HG03280 (cell line): ENCODE measurements at regions not wholly inside any gene's neighbourhood (a gene's known extent, or its start where the extent isn't known, plus 50 kb on each side); places are given as distances from the start of the nearest gene placed in this dataset.
"Not testable (repeated sequence)": the region's sequence is repeated elsewhere in the genome, so short reads cannot be mapped to it uniquely, and the experiment has no call there.

ENCODE experiments used
- ATAC-seq: cut with Tn5 transposase; IDR thresholded peaks from one replicate; pipeline ENCODE4 v1.9.1; 2021; ENCODE audit warnings: mild to moderate bottlenecking, moderate library complexity; ENCODE audit not compliant: unreplicated experiment

GRCh38 chr9:96067004-96067403 lies 191.5 kb downstream of the ERCC6L2 start:
- ATAC-seq, result no peak

GRCh38 chr9:96065482-96066251 lies 190.2 kb downstream of the ERCC6L2 start:
- no peak for ATAC-seq

DNA sequence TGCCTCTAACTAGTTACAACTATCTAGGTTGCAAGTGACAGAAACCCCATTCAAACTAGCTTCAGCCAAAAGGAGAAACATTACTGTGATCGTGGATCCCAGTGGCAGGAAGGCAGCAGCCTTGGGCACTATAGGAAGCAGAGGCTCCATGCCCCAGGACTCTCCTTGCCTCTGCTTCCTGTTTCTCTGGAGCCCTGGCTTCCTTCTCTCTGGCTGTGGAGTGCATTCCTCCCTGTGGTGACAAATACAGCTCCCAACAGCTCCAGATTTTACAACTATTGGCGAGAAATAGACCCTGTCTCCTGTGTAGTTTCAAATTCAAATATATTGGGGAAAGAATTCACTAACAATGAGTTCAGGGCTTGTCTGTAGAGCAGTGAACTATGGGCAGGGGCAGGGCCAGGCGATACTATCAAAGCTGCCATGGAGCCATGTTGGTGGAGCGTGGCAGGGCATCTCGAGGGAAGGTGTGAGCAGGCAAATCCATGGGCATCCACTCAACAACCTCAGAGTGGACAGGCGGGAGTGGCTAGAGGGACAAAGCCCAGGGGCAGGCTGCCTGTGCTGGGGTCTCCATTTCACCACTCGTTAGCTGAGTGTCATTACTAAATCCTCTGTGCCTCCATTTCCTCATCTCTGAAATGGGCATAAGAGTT lies 189.5 kb downstream of the ERCC6L2 start:
- no peak for ATAC-seq

- ATAC-seq, result no peak
Measured at GRCh38 chr9:96062854-96063253, 187.4 kb downstream of the ERCC6L2 start.

- no peak for ATAC-seq
Measured at GRCh38 chr9:96062031-96062430, 186.5 kb downstream of the ERCC6L2 start.

- no peak for ATAC-seq
Measured at GRCh38 chr9:96061293-96061987, 185.9 kb downstream of the ERCC6L2 start.

- ATAC-seq, result no peak
Measured at GRCh38 chr9:96058218-96058617, 182.7 kb downstream of the ERCC6L2 start.

- no peak for ATAC-seq
Measured at GRCh38 chr9:96057155-96057554, 181.7 kb downstream of the ERCC6L2 start.

DNA sequence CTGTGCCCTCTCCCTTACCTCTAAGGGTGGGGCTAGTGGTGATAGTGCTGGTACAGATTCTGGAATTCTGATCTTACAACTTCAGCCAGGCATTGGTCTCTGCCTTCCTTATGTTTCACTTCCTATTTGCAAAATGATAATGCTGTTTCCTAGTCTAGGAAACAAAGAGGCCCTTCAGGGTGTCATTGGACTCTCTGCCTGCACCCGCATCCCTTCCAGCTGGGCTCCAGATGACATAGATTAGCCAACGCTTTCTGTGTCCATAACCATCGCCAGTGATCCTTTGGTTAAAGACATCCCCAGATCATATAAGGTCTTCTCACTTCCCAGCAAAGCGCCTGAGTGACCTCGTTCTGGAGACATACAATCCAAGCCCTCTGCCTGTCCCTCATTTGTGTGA lies 180.7 kb downstream of the ERCC6L2 start:
- ATAC-seq, result no peak

DNA sequence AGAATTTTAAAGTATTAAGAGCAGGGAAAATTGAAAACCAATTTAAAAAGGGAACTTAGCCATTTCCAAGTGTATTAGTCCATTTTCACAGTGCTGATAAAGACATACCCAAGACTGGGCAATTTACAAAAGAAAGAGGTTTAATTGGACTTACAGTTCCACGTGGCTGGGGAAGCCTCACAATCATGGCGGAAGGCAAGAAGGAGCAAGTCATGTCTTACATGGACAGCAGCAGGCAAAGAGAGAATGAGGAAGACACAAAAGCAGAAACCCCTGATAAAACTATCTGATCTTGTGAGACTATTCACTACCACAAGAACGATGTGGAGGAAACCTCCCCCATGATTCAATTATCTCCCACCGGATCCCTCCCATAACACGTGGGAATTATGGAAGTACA lies 178.8 kb downstream of the ERCC6L2 start:
- not testable (repeated sequence) for ATAC-seq

GRCh38 chr9:96052686-96053085 lies 177.2 kb downstream of the ERCC6L2 start:
- ATAC-seq, result no peak

GRCh38 chr9:96051423-96051822 lies 175.9 kb downstream of the ERCC6L2 start:
- ATAC-seq, result no peak

- ATAC-seq, result no peak
Measured at GRCh38 chr9:96050861-96051155, 175.3 kb downstream of the ERCC6L2 start.

- ATAC-seq, result no peak
Measured at GRCh38 chr9:96050048-96050860, 174.8 kb downstream of the ERCC6L2 start.

DNA sequence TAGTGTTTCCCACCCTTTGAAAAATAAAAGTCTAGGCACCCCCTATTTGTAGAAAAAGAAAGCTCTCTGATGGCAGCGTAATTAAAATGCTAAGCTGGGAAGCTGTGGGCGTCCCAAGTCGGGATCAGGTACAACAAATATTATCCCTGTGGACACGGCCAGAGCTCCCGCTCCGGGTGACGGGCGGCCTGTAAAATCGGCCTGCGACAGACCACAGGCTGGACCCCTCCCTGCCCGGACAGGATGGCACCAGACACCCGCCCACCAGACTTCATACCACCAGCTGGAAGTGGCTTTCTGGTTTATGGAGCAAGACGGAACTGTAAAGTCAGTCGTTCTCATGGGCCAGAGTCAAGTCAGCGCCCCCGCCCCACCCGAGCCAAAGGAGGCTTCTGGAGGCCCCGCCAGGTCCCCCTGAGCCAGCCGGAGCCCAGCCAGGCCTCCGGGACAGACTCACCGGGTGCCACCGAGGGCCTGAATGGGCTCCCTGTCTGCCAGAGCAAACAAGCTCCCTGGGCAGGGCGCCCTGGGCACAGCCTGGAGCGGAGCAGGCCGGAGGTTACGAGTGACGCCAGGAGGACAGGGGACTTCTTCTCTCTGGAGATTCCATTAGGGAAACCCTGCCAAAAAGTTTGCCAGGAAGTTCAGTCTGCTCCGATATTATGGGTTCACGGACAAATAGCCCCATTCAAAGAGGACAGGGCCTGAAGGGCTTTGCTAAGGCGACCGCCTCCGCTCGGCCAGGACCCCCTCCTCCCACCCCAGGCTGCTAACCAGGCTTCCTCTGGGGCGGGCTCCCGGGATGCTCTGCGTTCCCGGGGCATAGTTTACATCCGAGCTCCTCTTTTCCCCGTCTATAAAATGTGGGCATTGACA lies 173.7 kb downstream of the ERCC6L2 start:
- no peak for ATAC-seq

DNA sequence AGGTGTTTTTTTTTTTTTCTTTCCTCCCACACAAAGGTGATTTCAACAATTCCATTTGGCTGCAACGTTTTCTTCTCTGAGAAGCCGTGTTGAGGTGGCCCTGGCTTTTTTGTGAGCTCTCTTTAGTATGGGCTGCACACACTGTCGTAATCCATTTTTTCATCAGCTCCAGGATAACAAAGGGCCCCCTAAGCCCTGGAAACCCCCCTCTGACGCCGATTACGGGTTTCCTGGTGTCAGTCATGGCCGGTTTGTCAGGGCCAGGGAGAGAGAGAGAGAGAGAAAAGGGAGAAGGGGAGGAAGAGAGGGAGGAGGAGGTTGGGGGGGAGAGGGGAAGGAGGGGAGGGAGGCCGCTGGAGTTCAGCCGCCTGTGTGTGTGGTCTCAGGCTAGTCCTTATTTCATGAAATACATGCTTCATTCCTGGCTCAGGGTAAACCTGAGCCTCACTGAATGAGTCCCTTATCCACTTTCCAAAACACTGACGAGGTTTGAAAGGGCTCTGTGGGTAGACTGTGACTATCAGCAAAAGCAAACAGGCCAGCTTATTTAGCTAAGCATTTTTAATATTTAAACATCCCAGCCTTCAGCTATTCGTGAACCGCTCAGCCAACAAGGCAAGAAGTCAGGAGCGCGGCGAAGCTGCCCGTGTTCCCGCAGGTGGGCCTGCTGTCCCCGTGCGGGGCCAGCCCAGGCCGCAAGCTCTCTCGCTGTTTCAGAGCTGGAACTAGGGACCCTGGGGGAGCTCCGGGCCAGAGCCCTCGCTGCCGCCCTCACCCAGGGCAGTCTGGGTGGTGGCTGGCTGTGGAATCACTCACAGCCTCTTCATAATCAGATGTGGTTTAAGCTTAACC lies 172.8 kb downstream of the ERCC6L2 start:
- ATAC-seq, result no peak

DNA sequence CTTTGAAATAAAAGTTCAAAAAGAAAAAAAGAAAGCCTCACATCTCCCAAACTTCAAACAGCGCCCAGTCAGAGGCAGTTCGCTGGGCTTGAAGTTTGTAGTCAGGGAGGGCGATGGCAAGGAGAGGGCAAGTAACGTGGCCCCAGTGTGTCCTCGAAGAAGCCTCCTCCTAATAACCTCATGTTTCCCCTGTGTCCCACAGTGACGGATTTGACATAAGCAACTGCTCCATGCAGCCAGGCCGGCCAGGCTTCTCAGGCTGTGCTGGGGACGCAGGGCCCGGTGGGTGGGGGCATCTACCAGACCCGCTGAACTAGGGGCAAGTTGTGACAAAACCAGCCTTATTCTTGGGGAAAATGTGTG lies 172.2 kb downstream of the ERCC6L2 start:
- ATAC-seq, result no peak

DNA sequence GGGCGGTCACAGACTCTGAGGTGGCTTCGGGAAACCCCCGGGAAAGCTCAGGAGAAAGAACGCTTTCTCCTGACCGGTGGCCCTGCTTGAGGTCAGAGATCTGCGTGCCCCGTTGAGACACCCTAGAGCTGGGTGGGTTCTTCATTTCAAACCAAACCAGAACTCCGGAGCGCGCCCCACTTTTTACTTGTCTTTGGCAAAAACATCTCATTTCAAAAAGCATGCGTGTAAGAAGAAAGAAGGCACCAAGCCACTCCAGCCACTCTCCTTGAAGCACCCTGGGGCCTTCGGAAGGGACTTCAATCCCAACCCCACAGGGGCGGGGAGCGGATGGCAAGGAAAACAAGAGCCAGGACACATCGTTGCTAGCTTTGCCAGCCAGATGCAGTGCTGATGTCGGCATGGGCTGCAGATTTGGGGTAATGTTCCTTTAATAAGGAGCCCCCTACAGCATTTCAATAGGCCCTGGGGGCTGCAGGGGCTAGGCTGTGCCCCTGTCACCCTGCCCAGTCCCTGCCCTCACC lies 171.7 kb downstream of the ERCC6L2 start:
- no peak for ATAC-seq

DNA sequence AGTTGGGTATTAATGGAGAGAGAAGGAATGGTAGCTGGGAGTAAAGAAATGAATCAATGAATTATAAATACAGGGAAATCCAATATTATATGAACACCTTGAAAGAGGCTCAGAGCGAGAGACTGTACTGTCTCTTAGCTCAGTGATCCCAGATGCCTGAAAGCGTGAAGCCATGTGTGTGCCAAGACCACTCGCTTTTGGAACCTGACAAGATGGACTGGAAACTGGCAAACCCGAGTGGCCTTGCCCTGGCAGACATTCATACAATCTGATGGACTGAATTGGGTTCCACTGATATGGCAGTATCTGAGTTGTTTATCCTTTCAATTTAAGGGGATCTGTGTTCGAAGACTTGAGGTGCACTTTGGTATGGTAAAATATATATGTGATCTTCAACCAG lies 170.3 kb downstream of the ERCC6L2 start:
- ATAC-seq, result no peak
